Prostate gland (tissue), 2 donors: ENCODE measurements at regions not wholly inside any gene's neighbourhood (a gene's known extent, or its start where the extent isn't known, plus 50 kb on each side); places are given as distances from the start of the nearest gene placed in this dataset.

Experiments used
- CTCF ChIP-seq, 4 experiments: fragments of 200-600 bp in 2 of 4; fragments of 450-650 bp in 2 of 4; sonication (generic) in 2 of 4; IDR thresholded peaks; 1 replicate in 3 of 4; 2 replicates in 1 of 4; pipeline ENCODE4 v1.5.1; 2016 to 2019; ENCODE audit warnings: antibody characterized with exemption in 4 of 4, mild to moderate bottlenecking in 2 of 4, moderate library complexity in 2 of 4
- POLR2A ChIP-seq: fragments of 450-650 bp; IDR thresholded peaks from one replicate; pipeline ENCODE4 v1.6.1; 2016; ENCODE audit warnings: antibody characterized with exemption, mild to moderate bottlenecking
- POLR2AphosphoS5 ChIP-seq: sonication (generic); formaldehyde crosslinking; IDR thresholded peaks from one replicate; pipeline ENCODE4 v1.6.1; 2017; ENCODE audit warnings: antibody characterized with exemption

GRCh38 chr3:176428552-176428951, 768.7 kb downstream of the TBL1XR1 start:
- TF ChIP-seq CTCF (IDR thresholded peaks at IDR 0.05) (no peak), POLR2A (no peak), POLR2AphosphoS5 (no peak)
